ENCODE measurements at regions not wholly inside any gene's neighbourhood (a gene's known extent, or its start where the extent isn't known, plus 50 kb on each side); places are given as distances from the start of the nearest gene placed in this dataset.

DNA sequence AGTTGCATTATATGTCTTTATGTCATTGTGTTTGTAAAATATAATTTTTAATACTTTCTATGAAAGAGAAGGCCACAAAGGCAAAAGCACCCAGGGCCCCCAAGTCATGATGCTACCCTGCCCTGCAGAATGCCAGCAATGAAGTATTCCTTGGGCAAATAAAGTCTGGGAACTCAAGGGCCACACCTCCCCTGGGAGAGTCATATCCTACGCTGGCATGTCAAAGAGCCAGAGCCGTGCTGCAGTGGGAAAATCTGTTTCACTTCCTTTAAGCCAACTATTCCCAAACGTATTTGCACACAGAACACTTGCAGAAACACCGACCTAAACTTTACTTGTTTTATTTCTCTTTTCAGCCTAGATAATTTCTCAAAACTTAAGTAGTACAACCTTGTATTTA lies 98.4 kb upstream of the KAZN start:
- no peak for DNase-seq (ENCODE audit: low read depth)

DNA sequence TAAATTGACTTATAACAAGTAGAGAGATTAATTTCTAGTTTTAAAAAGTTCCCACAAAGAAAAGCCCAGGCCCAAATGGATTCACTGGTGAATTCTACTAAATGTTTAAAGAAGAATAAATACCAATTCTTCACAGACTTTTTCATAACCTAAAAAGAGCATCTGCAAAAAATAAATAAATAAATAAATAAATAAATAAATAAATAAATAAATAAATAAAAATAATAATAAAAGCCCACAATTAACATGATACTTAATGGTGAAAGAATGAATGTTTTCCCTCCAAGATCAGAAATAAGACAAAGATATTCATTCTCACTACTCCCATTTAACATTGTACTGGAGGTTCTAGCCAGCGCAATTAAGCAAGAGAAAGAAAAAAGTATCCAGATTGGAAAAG lies 97.6 kb upstream of the KAZN start:
- no peak for DNase-seq (ENCODE audit: low read depth)

DNA sequence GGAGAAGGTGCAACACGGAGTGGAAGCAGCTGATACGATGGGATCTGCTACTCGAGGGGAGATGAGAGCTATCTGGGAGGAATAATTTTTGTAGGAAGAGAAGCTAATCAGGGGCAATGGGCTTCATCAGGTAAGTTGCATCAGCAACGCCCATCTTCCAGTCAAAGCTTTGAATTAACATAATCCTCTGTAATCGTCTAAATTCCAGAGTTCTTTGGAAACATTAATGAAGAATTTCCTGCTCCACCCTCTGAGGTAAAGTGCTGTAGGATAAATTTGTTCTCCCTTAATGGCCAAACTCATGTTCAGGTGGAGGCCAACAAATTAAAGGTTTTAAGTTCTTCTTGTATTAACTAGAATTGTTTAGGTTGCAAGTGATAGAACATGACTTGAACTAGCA lies 94.0 kb upstream of the KAZN start:
- no peak for DNase-seq (ENCODE audit: low read depth)

DNA sequence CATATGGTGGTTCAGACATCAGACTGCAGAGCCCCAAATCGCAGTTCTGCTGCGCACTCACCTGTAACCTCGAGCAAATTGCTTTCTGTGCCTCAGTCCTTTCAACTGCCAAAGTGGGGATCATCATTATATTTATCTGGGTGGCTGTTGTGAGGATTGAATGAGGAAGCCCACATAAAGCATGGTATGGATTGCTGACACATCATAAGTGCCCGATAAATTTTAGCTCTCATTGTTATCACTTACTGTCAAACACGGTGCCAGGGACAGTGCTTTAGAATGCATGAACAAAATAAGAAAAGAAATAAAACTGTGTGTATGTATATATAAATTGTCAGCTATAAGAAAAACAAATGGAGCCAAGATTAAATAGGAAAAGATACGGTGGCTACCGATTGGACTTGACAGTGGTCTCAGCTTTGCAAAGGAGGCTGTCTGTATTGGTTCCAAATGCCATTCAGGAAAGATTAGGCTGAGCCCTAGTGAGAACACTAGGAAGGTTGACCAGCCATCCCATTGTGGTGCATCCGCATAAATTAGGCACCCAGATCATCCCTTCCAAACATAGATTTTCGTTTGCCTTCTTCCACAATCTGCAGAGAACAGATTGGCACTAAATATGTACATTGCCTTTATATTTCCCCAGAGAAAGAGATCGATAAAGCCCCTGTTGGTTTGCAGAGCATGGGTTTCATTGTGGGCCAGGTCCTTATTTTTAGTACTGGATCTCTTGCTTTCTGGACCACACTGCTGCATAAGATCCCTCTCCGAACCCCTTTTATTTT lies 91.8 kb upstream of the KAZN start:
- DNase-seq (ENCODE audit: low read depth): no peak

DNA sequence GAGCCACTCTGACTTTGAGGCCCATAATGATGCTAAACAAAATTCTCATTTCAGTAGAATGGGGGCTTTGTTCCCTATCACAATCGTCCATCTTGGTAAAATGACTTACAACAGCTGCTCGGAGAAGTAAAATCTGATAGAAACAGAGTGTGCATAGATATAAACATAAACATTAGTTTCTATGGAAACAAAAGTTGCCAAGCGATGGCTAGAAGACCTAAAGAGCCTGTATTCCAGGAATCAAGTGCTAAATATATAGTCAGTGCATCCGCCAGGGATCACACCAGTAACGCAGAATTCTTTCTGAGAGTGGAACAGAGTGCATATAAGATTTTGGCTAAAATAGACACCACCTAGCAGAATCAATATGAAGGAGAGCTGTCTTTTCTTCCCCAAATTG lies 91.2 kb upstream of the KAZN start:
- no peak for DNase-seq (ENCODE audit: low read depth)

DNA sequence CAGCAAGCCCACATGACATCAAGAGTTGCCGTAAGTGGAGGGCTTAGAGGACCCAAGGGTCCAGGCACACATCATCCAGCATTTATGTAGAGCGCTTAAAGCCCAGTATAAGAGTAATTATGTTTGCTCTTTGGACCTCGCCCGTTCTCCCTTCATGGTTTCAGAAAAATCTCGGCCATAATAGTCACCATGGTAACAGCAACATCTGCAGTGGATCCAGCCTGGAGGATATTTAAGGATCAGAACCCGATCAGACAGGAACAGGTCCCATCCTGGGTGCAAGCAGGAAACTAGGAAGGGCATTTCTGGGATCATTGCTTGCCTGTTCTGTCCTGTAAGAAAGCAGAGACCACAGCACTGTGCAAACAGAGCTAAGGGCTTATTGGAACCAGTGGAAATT lies 89.9 kb upstream of the KAZN start:
- DNase-seq (ENCODE audit: low read depth): no peak

DNA sequence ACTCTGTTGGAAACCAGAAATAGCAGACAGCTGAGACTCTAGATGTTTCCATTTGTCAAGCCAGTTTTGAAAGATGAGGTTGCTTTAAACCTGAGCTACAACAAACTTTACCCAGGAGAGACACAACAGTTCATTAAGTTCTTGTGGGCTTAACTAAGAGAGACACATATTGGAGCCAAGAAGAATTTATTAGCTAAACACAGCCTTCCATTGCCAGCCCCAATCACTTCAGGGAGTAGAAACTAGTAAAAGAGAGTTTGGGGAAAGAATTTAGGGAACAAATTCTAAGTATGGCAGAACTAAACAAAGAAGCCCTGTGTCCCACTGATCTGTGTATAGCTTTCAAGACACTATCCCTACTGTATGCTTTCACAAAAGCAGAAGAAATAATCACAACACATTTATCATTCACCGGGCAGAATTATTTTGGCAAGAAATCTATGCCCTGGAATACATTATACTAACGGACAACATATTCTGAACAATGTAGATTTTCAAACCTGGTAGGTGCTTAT lies 87.3 kb upstream of the KAZN start:
- DNase-seq (ENCODE audit: low read depth): no peak

DNA sequence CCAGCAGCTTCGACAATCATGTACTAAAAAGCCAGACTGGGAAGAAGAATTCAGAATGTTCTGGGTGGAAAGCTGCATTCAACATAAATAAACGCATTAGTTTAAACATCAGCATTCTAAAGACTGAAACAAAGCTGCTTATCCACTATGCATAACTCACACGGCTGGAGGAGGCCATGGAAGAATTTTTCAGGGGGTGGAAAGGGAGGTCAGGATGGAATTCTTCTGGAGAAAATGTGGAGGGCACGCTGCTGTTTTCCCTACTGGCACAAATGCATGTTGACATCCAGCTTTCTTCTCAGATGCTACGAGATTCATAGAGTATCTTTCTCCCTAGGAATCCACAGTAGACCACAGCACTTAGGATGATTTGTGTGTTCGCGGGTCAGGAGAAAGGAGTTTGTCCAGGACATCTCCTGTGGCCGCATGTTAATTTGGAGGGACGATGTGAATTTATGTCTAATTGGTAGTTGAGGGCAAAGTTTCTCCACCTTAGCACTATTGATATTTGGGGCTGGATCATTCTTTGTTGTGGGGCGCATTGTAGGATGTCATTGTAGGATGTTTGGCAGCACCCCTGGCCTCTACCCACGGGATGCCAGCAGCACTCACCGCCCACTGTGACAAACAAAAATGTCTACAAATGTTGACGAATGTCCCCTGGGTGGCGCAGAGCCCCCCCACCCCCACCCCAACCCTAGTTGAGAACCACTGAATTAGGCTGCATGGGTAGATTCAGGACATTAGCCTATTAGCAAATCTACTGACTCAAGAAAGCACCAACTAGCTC lies 86.5 kb upstream of the KAZN start:
- no peak for DNase-seq (ENCODE audit: low read depth)

DNA sequence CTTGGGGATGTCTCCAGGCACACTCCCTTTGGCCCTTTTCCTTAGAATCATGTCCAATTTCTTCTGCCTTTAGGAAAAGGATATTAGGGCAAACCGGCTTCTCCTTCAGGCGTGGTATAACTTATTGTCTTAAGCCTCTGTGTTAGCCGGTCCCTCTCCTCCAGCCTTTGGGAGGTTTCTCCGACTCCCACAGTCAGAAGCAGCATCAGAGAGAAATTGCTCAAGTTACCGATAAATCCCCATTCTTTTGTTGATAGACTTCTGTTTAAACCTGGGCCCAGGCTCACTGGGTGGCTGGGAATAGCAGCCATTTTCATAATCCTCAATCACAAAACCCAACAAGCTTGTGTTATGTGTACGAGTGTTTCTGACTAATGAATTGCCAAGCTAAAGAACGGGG lies 85.4 kb upstream of the KAZN start:
- no peak for DNase-seq (ENCODE audit: low read depth)

DNA sequence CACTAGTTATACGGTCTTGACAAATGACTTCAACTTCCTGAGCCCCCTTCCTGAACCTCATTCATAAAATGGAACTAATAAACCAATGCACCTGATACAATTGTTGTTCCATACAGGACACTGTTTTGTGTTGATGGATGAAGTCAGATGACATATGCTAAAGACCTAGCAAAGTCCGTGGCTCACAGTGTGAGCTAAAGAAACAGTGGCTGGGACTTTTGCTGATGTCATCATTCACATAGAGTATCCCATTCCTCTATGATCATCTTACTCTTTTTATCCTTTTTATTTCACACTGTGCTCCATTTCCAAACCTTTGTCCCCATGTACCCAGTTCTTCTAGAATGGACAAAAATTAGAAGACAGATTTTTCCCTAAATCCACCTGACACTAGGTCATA lies 83.7 kb upstream of the KAZN start:
- no peak for DNase-seq (ENCODE audit: low read depth)

DNA sequence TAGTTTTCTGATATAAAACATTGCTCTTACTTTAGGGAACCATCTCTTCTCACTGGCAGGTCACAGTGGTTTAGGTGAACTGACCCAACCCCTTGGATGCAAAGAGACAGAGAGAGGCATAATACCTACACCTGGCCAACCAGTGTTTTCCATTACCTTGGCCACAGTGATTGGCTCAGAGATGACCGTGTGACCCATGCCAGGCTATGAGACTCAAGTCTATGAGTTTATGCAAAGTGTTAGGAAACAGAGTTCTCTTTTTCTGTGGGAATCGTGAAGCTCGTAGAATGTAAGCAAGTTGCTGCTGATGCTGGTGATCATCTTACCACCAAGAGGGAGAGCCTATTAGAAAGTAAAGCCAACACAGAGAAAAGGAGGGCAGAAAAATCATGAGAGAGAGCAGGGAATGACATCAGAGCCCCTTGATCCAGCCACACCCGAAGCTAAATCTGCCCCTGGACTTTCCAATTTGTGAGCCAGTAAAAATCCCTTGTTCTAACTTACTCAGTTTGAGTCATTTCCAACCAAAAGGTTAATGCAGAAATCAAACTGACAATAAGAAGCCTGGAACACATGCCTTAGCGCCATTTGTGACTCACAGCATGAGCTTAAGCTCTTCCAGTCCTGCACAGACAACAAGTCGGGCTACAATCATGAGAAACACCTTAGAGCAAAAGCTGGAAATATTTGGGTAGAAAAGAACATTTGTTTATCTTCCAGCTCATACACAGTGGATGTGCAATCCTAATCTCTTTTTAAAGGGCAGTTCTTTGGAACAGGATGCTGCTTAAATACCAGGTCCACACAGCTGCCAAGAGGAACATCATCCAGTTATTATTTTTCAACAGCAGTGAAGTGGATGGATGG lies 81.3 kb upstream of the KAZN start:
- no peak for DNase-seq (ENCODE audit: low read depth)

DNA sequence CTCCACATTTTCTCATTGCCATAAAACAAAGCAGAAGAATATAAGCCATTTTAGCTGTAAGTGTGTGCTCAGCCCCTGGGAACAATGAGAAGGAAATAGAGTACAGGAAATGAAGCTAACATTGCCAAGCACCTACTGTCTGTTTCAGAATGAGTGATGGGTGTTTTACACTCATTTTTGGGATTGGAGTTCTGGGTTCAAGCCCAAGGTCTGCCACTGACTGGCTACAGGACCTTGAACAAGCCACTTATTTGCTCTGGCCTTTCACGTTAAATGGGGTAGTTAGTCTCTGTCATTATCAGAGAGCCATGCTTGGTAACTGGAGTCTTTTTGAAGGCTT lies 80.7 kb upstream of the KAZN start:
- no peak for DNase-seq (ENCODE audit: low read depth)

DNA sequence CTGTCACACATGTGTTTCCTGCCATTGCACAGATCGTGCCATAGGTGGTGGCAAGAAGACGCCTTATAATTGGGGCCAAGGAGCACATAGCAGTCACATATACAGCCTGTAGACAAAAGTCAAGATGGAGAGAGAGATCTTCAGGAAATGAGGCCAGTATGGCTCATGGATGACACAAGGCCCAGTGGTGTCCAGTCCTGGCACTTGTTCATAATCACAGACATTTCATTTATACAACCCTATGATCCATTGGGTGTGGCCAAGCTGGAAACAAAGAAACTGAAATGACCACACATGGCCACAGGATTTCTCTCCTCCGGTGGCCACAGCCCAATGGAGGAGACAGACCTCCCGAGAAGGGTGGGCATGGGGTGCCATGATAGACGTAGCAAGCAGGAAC lies 78.5 kb upstream of the KAZN start:
- no peak for DNase-seq (ENCODE audit: low read depth)

DNA sequence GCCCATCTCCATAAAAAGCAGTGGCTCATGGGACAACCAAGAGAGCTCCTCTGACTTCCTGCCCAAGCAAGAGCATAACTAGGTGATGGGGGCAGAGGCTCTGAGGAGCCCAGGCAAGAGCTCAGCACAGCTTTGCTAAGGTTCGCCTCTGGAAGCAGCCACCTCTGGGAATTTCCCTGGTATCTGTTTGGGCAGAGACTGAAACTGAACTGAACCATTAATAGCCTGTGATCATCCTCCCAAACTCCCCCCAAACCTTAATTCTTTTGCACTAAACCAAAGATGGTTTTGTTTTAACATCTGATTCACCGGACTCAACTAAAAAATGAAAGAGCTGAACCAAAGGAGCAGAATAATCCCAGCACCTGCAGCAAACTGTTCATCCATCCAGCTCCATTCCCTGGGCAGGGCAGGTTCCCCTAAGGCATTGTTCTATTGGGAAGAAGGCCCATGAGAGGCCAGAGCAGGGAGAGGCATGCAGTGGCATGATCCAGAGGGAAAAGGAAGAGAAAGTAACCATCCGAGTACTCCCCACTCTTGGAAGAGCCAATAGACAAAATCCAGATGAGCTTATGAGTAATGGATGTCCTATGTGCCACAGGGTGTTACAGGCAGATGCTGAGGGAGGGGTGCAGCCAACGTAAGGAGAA lies 77.8 kb upstream of the KAZN start:
- DNase-seq (ENCODE audit: low read depth): no peak

DNA sequence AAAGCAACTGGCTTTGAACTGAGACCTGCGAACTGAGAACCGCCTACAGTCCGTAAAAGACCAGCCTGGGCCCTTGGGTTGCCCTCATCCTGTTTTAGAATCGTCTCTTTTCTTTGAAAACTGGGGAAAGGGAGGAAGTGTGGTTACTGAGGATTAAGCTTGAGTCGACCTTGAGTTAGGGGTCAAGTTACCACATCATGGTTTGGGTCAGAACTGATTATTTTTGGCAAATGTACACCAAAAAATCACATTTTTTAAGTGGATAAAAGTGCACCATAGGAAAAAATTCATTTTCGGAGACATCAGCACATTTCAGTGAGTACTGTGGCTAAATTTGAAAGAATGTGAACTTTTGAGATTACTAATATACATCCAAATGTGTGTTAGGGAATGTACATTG lies 76.9 kb upstream of the KAZN start:
- DNase-seq (ENCODE audit: low read depth): no peak

DNA sequence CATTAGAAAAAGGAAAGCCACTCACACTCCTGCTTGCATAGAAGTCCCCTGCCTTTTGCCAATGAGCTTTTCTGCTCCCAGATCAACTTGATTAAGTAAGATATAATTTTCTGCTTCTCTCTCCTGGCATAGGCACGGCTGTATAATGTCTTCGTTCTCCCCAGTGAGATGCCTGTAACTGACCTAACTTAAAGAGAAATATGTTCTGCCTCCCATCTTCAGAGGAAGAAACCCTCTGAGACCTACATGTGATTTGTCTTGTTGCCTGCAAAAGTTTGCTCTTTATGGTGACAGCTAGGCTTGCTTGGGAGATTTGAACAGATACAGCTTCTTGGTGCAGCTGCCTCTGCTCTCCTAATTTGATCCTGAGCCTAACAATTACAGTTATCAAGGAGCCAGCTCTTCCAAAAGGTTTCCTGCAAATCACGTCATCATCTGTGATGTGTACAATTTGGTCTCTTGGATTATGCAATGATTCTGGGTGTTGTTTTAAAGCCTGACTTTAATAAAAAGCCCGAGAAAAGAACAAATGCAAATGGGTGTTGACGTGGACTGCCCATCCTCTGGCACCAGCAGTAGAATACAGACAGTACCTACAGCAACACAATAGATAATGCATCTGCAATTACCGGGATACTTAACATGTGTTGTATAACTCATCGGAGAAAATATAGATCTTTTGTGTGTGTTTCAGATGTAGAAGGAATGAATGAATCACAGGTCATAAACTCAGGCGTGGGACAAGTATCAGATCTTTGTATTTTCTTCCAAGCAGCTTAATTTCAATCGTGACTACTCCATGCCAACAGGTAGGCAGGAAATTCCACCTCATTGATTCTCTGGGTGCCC lies 76.2 kb upstream of the KAZN start:
- no peak for DNase-seq (ENCODE audit: low read depth)

DNA sequence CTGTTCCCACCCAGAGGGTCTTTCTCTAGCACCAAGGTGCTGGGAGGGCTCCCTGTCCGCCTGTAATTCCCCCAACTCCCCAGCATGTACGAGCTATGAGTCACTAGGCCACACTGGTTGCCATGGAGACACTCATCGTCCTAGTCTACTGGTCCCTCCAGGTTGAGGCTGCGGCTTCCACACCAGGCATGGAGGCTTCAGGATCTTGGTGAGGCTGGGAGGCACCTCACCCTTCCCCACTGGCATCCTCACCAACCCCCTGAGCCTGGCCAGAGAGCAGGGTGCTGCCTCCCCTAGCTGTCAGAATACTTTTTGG lies 75.6 kb upstream of the KAZN start:
- DNase-seq (ENCODE audit: low read depth): no peak

DNA sequence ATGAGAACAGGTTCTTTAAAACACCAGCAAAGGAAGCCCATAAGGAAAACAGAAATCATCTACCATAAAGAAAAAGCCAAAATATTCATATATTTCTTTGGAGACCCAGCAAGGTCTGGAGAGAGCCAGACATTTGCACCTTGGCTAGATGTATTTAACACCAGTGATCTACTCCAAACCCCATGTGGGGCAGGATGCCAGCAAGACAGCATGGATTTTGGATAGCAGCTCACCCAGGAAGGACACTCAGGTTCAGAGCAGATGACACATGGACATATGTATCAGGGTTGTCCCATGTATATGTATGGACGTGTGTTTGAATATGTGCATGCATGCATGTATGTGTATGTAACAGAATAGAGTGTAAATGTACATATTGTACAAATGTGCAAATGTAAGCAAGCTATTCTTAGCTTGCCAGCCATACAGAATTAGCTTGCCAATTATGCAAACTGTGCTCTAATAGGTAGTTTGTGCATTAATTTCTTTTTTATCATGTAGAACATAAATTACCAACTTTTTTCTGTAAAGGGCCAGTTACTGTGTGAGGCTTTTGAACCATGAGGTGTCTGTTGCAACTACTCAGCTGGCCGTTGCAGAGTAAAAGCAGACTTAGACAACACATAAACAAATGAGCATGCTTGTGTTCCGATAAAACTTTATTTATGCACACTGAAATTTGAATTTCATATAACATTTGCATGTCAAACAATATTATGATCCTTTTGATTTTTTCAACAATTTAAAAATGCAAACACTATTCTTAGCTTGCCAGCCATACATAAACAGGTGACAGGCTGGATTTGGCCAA lies 73.5 kb upstream of the KAZN start:
- no peak for DNase-seq (ENCODE audit: low read depth)

DNA sequence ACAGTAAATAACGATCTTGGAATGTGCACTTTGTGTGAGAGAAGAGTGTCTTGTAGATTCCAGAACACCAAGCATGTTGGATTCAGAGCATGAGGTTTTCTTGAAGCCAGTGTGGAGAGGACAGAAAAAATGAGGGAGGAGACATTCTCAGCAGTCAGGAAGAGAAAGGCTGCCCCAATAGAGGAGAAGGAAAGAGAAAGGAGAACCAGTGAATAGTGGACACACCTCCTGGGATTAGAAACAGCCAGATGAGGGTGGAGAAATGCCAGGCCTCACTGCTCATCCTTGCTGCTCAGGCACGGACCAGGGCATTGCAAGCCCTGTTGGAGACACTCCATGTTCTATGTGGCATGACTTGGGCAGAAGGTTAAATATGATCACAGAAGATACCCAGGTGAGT lies 69.0 kb upstream of the KAZN start:
- DNase-seq (ENCODE audit: low read depth): no peak

DNA sequence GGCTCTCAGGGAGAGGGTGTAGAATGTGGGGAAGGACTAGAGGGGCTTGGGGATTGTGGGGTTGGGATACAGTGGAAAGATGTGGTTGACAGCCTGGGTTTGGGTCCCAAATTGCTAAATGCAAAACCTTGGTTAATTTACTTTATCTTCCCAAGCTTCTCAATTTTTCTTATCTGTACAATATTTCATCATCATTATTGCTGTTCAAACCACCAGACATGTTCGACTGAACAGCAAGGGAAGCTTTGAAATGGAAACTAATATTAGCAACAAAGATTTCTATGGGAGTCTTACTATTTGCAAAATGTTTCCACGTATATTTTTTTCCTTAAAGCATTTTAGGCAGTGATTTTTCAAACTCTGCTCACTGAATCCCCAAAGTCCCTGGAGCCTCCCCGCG lies 67.0 kb upstream of the KAZN start:
- no peak for DNase-seq (ENCODE audit: low read depth)

Data from activated T-cell treated with anti-CD3 and anti-CD28 coated beads for 48 hours (primary cell).